Thyroid gland (tissue), 4 donors: ENCODE measurements at regions not wholly inside any gene's neighbourhood (a gene's known extent, or its start where the extent isn't known, plus 50 kb on each side); places are given as distances from the start of the nearest gene placed in this dataset. TPM values are rescaled to one million over a fixed set of nuclear protein-coding genes. Genes with fewer than 3 reads are reported as not detected.

Source experiments
- DNase-seq, 2 donors: peaks; one replicate each; pipeline ENCODE4 v3.0.0-alpha.2; 2019
- H3K27ac ChIP-seq, 3 donors: fragments of 200-600 bp; sonication (generic); 1 replicate in 2 of 3; 2 replicates in 1 of 3; pipeline ENCODE4 v1.5.1; 2016 to 2019; ENCODE audit warnings: mild to moderate bottlenecking in 1 of 3, moderate library complexity in 1 of 3
- H3K27me3 ChIP-seq: fragments of 200-600 bp; sonication (generic); one replicate; pipeline ENCODE4 v1.5.1; 2019
- H3K36me3 ChIP-seq, 2 donors: fragments of 200-600 bp; sonication (generic); one replicate each; pipeline ENCODE4 v1.5.1; 2016 to 2019
- H3K4me1 ChIP-seq, 2 donors: fragments of 200-600 bp; sonication (generic); one replicate each; pipeline ENCODE4 v1.5.1; 2017 to 2019
- H3K4me3 ChIP-seq, 3 donors: fragments of 200-600 bp; sonication (generic); replicated peaks in 1 of 3; 1 replicate in 2 of 3; 2 replicates in 1 of 3; pipeline ENCODE4 v1.5.1; 2016; ENCODE audit warnings: mild to moderate bottlenecking in 1 of 3
- H3K9me3 ChIP-seq: fragments of 200-600 bp; sonication (generic); one replicate; pipeline ENCODE4 v1.5.1; 2017
- CTCF ChIP-seq, 6 experiments: fragments of 200-600 bp in 3 of 6; fragments of 450-650 bp in 3 of 6; sonication (generic) in 3 of 6; IDR thresholded peaks; one replicate each; pipeline ENCODE4 v1.5.1; 2016 to 2019; ENCODE audit warnings: antibody characterized with exemption in 6 of 6, mild to moderate bottlenecking in 2 of 6, inconsistent platforms in 1 of 6, moderate library complexity in 1 of 6
- POLR2A ChIP-seq, 2 donors: fragments of 450-650 bp; IDR thresholded peaks; one replicate each; pipeline ENCODE4 v1.6.1; 2017; ENCODE audit warnings: antibody characterized with exemption in 2 of 2, mild to moderate bottlenecking in 2 of 2, moderate library complexity in 1 of 2
- WGBS, 2 donors: methylation state at CpG; one replicate each; pipeline ENCODE4 v1.1.5; 2017; 5-methylcytosine and 5-hydroxymethylcytosine counted together
- intact Hi-C: fragments of 100-400 bp; cut with DNase I; formaldehyde crosslinking; loops from one replicate; pipeline ENCODE4 v1.15.1; 2023
- small RNA-seq: library from RNA; depleted of rRNA; stranded (forward); fragments of <200 nt; gene quantifications from one replicate; pipeline ENCODE3, GENCODE V24; 2016

GRCh38 chr16:51224317-51224716, 73.2 kb upstream of the SALL1 start:
- Histone ChIP-seq H3K9me3 (no peaks in the 10 kb centered on the region), H3K36me3 (no peaks in the 10 kb centered on the region), H3K4me3 (no peak overlapping the region), H3K27ac (no peak overlapping the region), H3K27me3 (no peaks in the 10 kb centered on the region), H3K4me1 (no peaks in the 10 kb centered on the region)
- no peak for DNase-seq
- WGBS, 2 donors = 94 to 98% methylated on average over 2 of the region's 2 CpGs
- TF ChIP-seq POLR2A (IDR thresholded peaks at IDR 0.05) (no peak), CTCF (IDR thresholded peaks at IDR 0.05) (no peak)
- intact Hi-C loops = no loop called here

- WGBS, 2 donors = 52 to 54% methylated on average over 6 of the region's 6 CpGs
- intact Hi-C loops = no loop called here
- no peak overlapping the region for H3K27ac ChIP-seq
These were observed 70.9 kb upstream of the SALL1 start for GRCh38 chr16:51222016-51222415.

DNA sequence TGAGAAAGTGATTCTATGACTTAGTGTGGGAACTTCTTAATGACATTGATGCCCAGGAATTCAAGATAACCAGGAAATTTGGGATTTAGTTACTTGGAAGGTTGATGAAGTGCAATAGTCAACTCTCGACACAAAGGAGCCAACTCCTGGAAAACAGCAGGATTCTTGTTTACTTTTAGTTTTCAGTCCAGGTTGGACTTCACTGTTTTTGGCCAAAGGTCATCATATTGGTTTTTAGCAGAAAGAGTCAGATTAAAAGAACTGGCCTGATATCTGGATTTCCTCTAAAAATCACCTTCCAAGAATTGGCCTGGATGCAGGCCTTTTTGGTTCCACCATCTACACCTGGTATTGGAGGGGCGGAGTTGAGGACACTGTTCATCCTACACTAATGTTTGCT, 60.1 kb upstream of the SALL1 start:
- 89 to 96% methylated on average over 2 of the region's 2 CpGs for WGBS, 2 donors
- H3K9me3 ChIP-seq = no peaks in the 10 kb centered on the region
- H3K4me3 ChIP-seq = no peak overlapping the region
- no peak for TF ChIP-seq POLR2A (IDR thresholded peaks at IDR 0.05)
- no peak for TF ChIP-seq CTCF (IDR thresholded peaks at IDR 0.05)
- no peak for DNase-seq
- intact Hi-C loops = no loop called here
- H3K27me3 ChIP-seq = no peaks in the 10 kb centered on the region
- peaks cover 0 to 6% of the 10 kb centered on the region in 2 donors for H3K4me1 ChIP-seq
- no peaks in the 10 kb centered on the region for H3K36me3 ChIP-seq
- no peak overlapping the region for H3K27ac ChIP-seq

More at GRCh38 chr16:51222016-51222415, 70.9 kb upstream of the SALL1 start:
- TF ChIP-seq POLR2A (IDR thresholded peaks at IDR 0.05) = no peak
- no peak for TF ChIP-seq CTCF (IDR thresholded peaks at IDR 0.05)
- no peaks in the 10 kb centered on the region for H3K36me3 ChIP-seq
- no peak overlapping the region for H3K4me3 ChIP-seq
- H3K27me3 ChIP-seq = no peaks in the 10 kb centered on the region
- DNase-seq = no peak
- H3K4me1 ChIP-seq = no peaks in the 10 kb centered on the region
- H3K9me3 ChIP-seq = no peaks in the 10 kb centered on the region

GRCh38 chr16:51210087-51210486, 59.0 kb upstream of the SALL1 start:
- intact Hi-C loops = no loop called here
- WGBS, 2 donors = 67 to 72% methylated on average over 2 of the region's 2 CpGs
- no peak overlapping the region for H3K4me3 ChIP-seq
- no peak for DNase-seq
- H3K27me3 ChIP-seq = no peaks in the 10 kb centered on the region
- peaks cover 0 to 6% of the 10 kb centered on the region in 2 donors for H3K4me1 ChIP-seq
- no peaks in the 10 kb centered on the region for H3K9me3 ChIP-seq
- H3K27ac ChIP-seq = no peak overlapping the region
- TF ChIP-seq CTCF (IDR thresholded peaks at IDR 0.05) (no peak), POLR2A (IDR thresholded peaks at IDR 0.05) (no peak)
- H3K36me3 ChIP-seq = no peaks in the 10 kb centered on the region

DNA sequence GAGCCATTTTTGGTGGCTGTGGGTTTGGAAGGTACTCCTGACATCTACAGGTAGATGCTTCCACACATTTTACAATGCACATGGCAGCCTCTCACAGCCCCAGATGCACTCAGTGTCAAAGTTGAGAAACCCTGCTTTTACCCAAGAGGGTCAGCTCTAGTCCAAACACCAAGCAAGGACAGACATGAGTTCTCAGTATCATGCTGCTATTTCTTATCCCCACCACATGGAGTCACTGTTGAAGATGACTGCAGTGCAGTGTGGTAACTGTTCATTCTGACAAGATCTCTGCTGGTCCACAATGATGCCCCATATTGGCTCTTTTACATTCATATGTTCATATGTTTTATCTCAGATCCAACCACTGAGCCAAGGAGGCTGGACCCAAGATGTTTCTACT, 50.5 kb upstream of the SALL1 start:
- Histone ChIP-seq H3K4me1 (no peaks in the 10 kb centered on the region), H3K27ac (no peak overlapping the region), H3K36me3 (no peaks in the 10 kb centered on the region), H3K27me3 (no peaks in the 10 kb centered on the region), H3K9me3 (no peaks in the 10 kb centered on the region), H3K4me3 (no peak overlapping the region)
- intact Hi-C loops = no loop called here
- TF ChIP-seq CTCF (IDR thresholded peaks at IDR 0.05) (no peak), POLR2A (IDR thresholded peaks at IDR 0.05) (no peak)
- DNase-seq = no peak

Small RNA genes in the stretch of these regions (small RNA-seq; reads per million reads assigned to genes)
- gene AC137527.1 = not detected
